Stromal cell of bone marrow (primary cell): ENCODE measurements at regions not wholly inside any gene's neighbourhood (a gene's known extent, or its start where the extent isn't known, plus 50 kb on each side); places are given as distances from the start of the nearest gene placed in this dataset.
"Not testable (repeated sequence)": the region's sequence is repeated elsewhere in the genome, so short reads cannot be mapped to it uniquely, and the experiment has no call there.

Experiments used
- DNase-seq: peaks from one replicate; pipeline ENCODE4 v3.0.0-alpha.2; 2012; ENCODE audit warnings: low read depth

- DNase-seq = no peak
These were observed 157.7 kb downstream of the PAPSS1 start for GRCh38 chr4:107562316-107562715.

DNA sequence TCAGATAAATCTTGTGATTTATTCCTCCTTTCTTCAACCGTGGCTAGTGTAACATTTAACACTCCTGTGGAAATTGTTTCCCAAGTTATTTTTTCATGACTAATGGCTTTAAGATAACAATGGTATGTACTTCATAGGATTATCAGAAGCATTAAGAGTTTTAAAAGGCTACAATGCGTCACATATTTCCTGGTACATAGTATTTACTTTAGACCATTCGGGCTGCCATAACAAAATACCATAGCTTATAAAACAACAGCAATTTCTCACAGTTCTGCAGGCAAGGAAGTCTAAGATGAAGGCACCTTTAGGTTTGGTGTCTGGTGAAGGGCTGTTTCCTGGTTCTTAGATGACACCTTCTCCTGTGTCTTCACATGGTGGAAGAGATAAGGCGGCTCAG, 158.6 kb downstream of the PAPSS1 start:
- DNase-seq = no peak

DNA sequence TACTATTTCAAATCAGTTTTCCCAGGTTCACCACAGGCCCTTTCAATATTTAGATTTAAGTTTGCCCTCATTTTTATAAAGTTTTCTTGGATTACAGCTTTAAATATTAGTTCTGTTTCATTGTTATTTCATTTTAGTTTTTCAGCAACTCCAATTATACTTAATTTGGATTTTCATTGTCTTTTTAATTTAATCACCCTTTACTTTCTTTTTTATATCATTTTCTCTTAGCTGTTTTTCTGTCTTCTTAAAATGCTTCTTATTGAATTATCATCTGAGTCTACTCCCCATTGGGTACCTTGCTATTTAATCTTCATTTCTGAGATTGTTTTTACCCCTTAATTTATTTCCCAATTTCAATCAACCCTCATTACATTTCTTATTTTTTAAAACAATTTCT, 160.4 kb downstream of the PAPSS1 start:
- DNase-seq = no peak

DNA sequence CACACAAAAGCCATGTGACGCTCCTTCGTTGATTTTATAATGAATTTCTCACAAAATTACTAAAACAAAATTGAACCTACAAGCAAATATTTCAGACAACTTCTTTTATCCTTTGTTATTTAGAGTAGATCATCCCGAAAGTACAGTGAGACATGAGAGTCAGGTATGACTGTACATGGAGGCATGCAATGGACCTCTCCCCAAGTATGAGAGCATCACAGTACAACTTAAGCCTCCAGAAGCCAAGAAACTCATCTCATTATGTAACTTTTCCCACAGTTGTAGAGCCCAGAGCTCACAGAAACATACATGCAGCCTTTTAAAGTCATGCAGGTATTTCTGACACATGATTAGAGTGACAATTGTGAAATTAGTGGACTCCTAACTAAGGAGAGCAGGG, 167.7 kb downstream of the PAPSS1 start:
- no peak for DNase-seq

DNA sequence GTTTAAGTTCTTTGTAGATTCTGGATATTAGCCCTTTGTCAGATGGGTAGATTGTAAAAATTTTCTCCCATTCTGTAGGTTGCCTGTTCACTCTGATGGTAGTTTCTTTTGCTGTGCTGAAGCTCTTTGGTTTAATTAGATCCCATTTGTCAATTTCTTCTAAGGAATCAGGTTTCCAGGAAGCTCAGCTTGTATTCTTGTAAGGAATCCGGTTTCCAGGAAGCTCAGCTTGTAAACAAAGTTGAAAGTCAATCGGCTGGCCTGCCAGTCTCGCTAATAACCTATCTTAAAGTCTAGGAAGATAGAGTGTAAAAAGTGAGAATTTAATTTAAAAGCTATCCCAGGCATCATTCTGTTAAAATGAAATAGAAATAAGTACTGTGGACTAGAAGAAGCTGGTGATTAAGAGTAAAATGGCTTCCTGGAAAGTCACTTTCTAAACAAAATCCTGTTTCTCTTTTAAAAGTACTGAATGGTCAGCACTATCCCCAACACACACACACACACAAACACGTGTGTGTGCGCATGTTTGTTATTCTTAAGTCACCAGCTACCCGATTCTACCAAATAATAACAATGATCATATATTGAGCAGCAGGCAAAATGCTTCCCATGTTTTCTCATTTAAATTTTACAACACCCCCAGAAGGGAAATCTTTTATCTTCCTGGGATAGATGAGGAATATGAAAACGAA, 171.7 kb downstream of the PAPSS1 start:
- DNase-seq = no peak

DNA sequence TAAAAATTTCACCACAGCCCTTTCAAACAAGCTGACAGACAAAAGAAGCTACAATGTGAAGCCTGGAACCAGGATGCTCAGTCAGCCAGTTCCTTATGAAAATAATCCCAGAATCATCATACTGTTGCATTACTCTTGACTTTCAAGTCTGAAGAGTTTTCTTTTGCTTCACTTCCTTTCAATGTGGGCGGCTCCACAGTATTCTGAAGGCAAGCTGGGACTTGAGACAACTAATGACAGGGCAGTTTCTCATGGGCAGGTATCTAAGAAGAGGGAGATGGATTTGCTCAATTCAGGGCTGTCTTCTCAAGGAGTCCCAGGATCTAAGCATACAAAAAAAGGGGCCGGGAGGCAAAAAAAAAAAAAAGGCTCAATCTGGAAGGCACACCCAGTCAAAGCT, 173.4 kb downstream of the PAPSS1 start:
- DNase-seq = no peak

- no peak for DNase-seq
These were observed 178.5 kb downstream of the PAPSS1 start for GRCh38 chr4:107541511-107541910.

- no peak for DNase-seq
These were observed 188.1 kb downstream of the PAPSS1 start for GRCh38 chr4:107531927-107532326.

- DNase-seq = no peak
These were observed 199.7 kb downstream of the PAPSS1 start for GRCh38 chr4:107520368-107520767.

- peak; percentile 16 for DNase-seq
These were observed 201.0 kb downstream of the PAPSS1 start for GRCh38 chr4:107519053-107519452.

GRCh38 chr4:107518076-107518475, 202.0 kb downstream of the PAPSS1 start:
- no peak for DNase-seq

GRCh38 chr4:107512549-107512948, 207.5 kb downstream of the PAPSS1 start:
- DNase-seq = no peak

- no peak for DNase-seq
These were observed 210.4 kb downstream of the PAPSS1 start for GRCh38 chr4:107509615-107510014.

- DNase-seq = no peak
These were observed 219.5 kb downstream of the PAPSS1 start for GRCh38 chr4:107500551-107500950.

DNA sequence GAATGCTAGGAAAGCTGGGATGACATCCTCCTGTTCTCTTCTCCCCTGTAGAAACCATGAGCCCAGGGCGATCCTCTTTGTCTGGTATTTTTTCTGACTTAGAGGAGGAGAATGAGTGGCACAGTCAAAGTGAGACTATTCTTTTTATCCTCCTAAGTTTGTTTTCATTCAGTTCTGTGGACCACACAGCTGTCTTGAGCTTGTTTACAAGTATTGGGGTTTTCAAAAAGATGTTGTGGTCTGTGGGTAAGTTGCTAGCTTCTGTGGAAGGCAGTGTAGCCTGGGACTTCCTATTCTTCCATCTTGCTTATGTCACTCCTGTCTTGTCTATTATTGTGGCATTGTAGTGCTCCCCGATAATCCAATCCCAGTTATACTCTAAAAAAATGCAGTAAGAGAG, 223.0 kb downstream of the PAPSS1 start:
- DNase-seq = no peak

GRCh38 chr4:107492566-107492965, 227.5 kb downstream of the PAPSS1 start:
- no peak for DNase-seq

DNA sequence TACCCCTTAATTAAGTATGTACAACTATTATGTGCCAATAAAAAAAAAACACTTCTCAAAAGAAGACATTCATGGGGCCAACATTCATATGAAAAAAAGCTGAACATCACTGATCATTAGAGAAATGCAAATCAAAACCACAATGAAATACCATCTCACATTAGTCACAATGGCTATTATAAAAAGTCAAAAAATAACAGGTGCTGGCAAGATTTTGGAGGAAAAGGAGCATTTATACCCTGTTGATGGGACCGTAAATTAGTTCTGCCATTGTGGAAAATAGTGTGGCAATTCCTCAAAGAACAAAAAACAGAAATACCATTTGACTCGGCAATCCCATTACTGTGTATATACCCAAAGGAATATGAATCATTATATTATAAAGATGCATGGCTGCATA, 229.9 kb downstream of the PAPSS1 start:
- no peak for DNase-seq

GRCh38 chr4:107483621-107484020, 236.4 kb downstream of the PAPSS1 start:
- not testable (repeated sequence) for DNase-seq

GRCh38 chr4:107482546-107482945, 237.5 kb downstream of the PAPSS1 start:
- no peak for DNase-seq

GRCh38 chr4:107478327-107478980, 241.6 kb downstream of the PAPSS1 start:
- no peak for DNase-seq

- DNase-seq = no peak
These were observed 246.9 kb downstream of the PAPSS1 start for GRCh38 chr4:107473126-107473525.

DNA sequence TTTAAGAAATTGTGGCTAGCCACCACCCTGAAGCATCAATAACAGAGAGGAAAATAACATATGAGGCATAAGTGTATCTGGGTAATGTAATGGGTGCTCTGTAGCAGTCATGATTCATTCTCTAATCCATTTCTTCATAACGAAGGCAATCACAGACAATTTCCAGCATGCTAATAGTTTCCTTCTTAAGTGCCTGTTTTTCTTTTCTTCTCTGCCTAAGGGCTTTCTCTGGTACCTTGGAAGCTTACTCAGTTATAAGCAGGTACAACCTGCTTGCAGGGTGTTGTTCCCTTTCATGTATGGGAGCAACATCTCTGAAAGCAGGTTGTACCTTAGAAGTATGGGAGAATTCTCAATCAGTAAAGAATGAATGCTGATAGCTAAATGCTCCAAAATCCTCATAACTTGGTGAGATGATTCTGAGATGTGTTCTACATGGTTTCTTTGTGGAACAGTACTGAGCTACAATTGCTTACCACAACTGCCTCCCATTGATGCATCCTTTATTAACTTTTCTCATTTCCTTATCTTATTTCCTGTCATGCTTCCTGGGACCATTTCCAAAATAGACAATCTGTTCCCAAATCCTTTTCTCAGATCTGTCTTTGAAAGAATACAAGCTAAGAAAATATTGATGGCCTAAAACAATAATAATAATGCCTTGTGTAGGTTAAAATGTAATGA, 247.6 kb downstream of the PAPSS1 start:
- no peak for DNase-seq

GRCh38 chr4:107470173-107470572, 249.9 kb downstream of the PAPSS1 start:
- no peak for DNase-seq
